GM23338 (cell line): ENCODE measurements at regions not wholly inside any gene's neighbourhood (a gene's known extent, or its start where the extent isn't known, plus 50 kb on each side); places are given as distances from the start of the nearest gene placed in this dataset.

Experiments
- ATAC-seq: fragments of 200-7000 bp; cut with Tn5 transposase; 3 replicates; pipeline ENCODE4 v1.9.1; 2020
- DNase-seq: peaks from one replicate; pipeline ENCODE4 v3.0.0-alpha.2; 2015; ENCODE audit warnings: low spot score
- H2AFZ ChIP-seq: fragments of 200-600 bp; sonication (generic); 2 replicates; pipeline ENCODE4 v1.8.0; 2016; ENCODE audit warnings: antibody characterized with exemption, mild to moderate bottlenecking, moderate library complexity
- H3F3A ChIP-seq: fragments of 200-600 bp; sonication (generic); replicated peaks from 2 replicates; pipeline ENCODE4 v1.8.0; 2017; ENCODE audit warnings: antibody characterized with exemption, mixed run types, low read depth
- H3K27ac ChIP-seq: fragments of 200-600 bp; sonication (generic); 2 replicates; pipeline ENCODE4 v1.6.1; 2016; ENCODE audit warnings: low read depth
- H3K27me3 ChIP-seq: fragments of 200-600 bp; sonication (generic); 2 replicates; pipeline ENCODE4 v1.8.0; 2016; ENCODE audit warnings: mild to moderate bottlenecking, mixed run types, moderate library complexity; ENCODE audit not compliant: insufficient read depth
- H3K36me3 ChIP-seq: fragments of 200-600 bp; sonication (generic); 2 replicates; pipeline ENCODE4 v1.8.0; 2016; ENCODE audit warnings: mild to moderate bottlenecking; ENCODE audit not compliant: insufficient read depth
- H3K4me1 ChIP-seq: fragments of 200-600 bp; sonication (generic); 2 replicates; pipeline ENCODE4 v1.8.0; 2016; ENCODE audit warnings: mild to moderate bottlenecking, moderate library complexity; ENCODE audit not compliant: insufficient read depth
- H3K4me2 ChIP-seq: fragments of 200-600 bp; sonication (generic); 2 replicates; pipeline ENCODE4 v1.7.1; 2017; ENCODE audit warnings: mixed run types
- H3K4me3 ChIP-seq: fragments of 200-600 bp; sonication (generic); 2 replicates; pipeline ENCODE4 v1.6.1; 2016; ENCODE audit warnings: mixed run types
- H3K79me2 ChIP-seq: fragments of 200-600 bp; sonication (generic); replicated peaks from 2 replicates; pipeline ENCODE4 v1.8.0; 2017; ENCODE audit warnings: mild to moderate bottlenecking; ENCODE audit not compliant: insufficient read depth
- H3K9me2 ChIP-seq: fragments of 200-600 bp; sonication (generic); 2 replicates; pipeline ENCODE4 v1.8.0; 2017; ENCODE audit not compliant: insufficient read depth
- H4K20me1 ChIP-seq: fragments of 200-600 bp; sonication (generic); replicated peaks from 2 replicates; pipeline ENCODE4 v1.8.0; 2017; ENCODE audit warnings: mild to moderate bottlenecking; ENCODE audit not compliant: insufficient read depth
- H3K27ac Mint-ChIP-seq: 2 replicates; pipeline ENCODE4 v1.8.0; 2020; ENCODE audit warnings: inconsistent platforms, mild to moderate bottlenecking, moderate library complexity, mixed read lengths
- H3K27me3 Mint-ChIP-seq: 3 replicates; pipeline ENCODE4 v1.8.0; 2022; ENCODE audit warnings: low read depth, mild to moderate bottlenecking, moderate library complexity, mixed read lengths, inconsistent platforms; ENCODE audit not compliant: insufficient read depth, poor library complexity
- H3K36me3 Mint-ChIP-seq: 3 replicates; pipeline ENCODE4 v1.8.0; 2021; ENCODE audit warnings: low read depth, mild to moderate bottlenecking, inconsistent platforms, moderate library complexity, mixed read lengths
- H3K4me1 Mint-ChIP-seq: 3 replicates; pipeline ENCODE4 v1.8.0; 2020; ENCODE audit warnings: mild to moderate bottlenecking, inconsistent platforms, mixed read lengths
- H3K4me3 Mint-ChIP-seq: 3 replicates; pipeline ENCODE4 v1.8.0; 2021; ENCODE audit warnings: moderate library complexity, mild to moderate bottlenecking, inconsistent platforms, mixed read lengths
- H3K9me3 Mint-ChIP-seq: 3 replicates; pipeline ENCODE4 v1.8.0; 2020; ENCODE audit warnings: moderate library complexity, mild to moderate bottlenecking, inconsistent platforms, mixed read lengths
- EZH2 ChIP-seq: fragments of 200-600 bp; sonication (generic); IDR thresholded peaks from one replicate; pipeline ENCODE4 v1.8.0; 2017; ENCODE audit warnings: antibody characterized with exemption, mild to moderate bottlenecking, low read depth; ENCODE audit not compliant: unreplicated experiment
- EZH2phosphoT487 ChIP-seq: fragments of 200-600 bp; sonication (generic); IDR thresholded peaks from one replicate; pipeline ENCODE4 v1.8.1; 2018; ENCODE audit warnings: antibody characterized with exemption; ENCODE audit not compliant: unreplicated experiment
- JUNB ChIP-seq: IDR thresholded peaks from one replicate; pipeline ENCODE4 v1.6.1; 2016; ENCODE audit warnings: antibody characterized with exemption; ENCODE audit not compliant: unreplicated experiment
- POLR2AphosphoS5 ChIP-seq: IDR thresholded peaks from 2 replicates; pipeline ENCODE4 v1.6.1; 2016; ENCODE audit warnings: antibody characterized with exemption, low read depth
- STAT1 ChIP-seq: IDR thresholded peaks from one replicate; pipeline ENCODE4 v1.6.1; 2016; ENCODE audit warnings: antibody characterized with exemption; ENCODE audit not compliant: unreplicated experiment
- ZNF114 ChIP-seq: fragments of 250-450 bp; sonication (Bioruptor Pico); IDR thresholded peaks from 2 replicates; pipeline ENCODE4 v1.5.0; 2020; ENCODE audit warnings: mild to moderate bottlenecking, moderate library complexity
- ZNF331 ChIP-seq: fragments of 250-450 bp; sonication (Bioruptor Pico); IDR thresholded peaks from 2 replicates; pipeline ENCODE4 v1.5.0; 2020; ENCODE audit warnings: low read depth, mild to moderate bottlenecking, moderate library complexity
- TF ChIP-seq, protein P1 (sequence below), 2 experiments: fragments of 200-600 bp in 1 of 2; sonication (generic) in 1 of 2; conservative IDR thresholded peaks; 2 replicates each; pipeline versions ENCODE4 v1.5.1 to v1.6.1; 2016 to 2017; ENCODE audit warnings: antibody characterized with exemption in 2 of 2, low read depth in 2 of 2, mild to moderate bottlenecking in 2 of 2, moderate library complexity in 1 of 2
- TF ChIP-seq, protein P2 (sequence below): IDR thresholded peaks from 2 replicates; pipeline ENCODE4 v1.6.1; 2016; ENCODE audit warnings: antibody characterized with exemption
- TF ChIP-seq, protein P3 (sequence below): fragments of 250-450 bp; sonication (Bioruptor Pico); IDR thresholded peaks from 2 replicates; pipeline ENCODE4 v1.5.0; 2020; ENCODE audit warnings: mild to moderate bottlenecking, moderate library complexity

DNA sequence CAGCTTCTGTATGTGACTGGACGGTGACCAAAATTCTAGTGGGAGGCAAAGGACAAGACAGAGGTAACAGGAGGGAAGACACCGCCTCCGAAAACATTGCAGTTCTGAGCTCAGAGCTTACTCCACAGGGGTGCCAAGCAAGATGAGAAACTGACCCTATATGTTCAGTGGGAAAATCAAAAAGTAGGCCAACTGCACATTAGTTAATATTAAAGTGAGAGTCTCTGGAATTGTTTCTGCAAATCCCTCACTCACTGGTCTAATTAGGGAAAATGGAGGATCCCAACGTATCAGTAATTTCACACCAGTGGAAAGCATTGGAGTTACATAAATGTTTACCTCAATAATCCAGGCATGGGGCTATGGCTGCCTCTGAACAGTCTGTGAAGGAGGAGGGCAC lies 313.3 kb upstream of the KCNH8 start:
- no peak overlapping the region for H3K4me3 ChIP-seq
- no peaks in the 10 kb centered on the region for H4K20me1 ChIP-seq
- DNase-seq (no peak), ATAC-seq (no peak)
- no peaks in the 10 kb centered on the region for H3K36me3 Mint-ChIP-seq
- no peak for TF ChIP-seq STAT1
- TF ChIP-seq EZH2: no peak
- TF ChIP-seq JUNB: no peak
- TF ChIP-seq, protein P1, sequence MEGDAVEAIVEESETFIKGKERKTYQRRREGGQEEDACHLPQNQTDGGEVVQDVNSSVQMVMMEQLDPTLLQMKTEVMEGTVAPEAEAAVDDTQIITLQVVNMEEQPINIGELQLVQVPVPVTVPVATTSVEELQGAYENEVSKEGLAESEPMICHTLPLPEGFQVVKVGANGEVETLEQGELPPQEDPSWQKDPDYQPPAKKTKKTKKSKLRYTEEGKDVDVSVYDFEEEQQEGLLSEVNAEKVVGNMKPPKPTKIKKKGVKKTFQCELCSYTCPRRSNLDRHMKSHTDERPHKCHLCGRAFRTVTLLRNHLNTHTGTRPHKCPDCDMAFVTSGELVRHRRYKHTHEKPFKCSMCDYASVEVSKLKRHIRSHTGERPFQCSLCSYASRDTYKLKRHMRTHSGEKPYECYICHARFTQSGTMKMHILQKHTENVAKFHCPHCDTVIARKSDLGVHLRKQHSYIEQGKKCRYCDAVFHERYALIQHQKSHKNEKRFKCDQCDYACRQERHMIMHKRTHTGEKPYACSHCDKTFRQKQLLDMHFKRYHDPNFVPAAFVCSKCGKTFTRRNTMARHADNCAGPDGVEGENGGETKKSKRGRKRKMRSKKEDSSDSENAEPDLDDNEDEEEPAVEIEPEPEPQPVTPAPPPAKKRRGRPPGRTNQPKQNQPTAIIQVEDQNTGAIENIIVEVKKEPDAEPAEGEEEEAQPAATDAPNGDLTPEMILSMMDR (conservative IDR thresholded peaks at IDR 0.05; ENCODE audit: low read depth in 2 of 2): no peak
- H2AFZ ChIP-seq: no peak overlapping the region
- H3K27me3 ChIP-seq: no peaks in the 10 kb centered on the region
- no peak overlapping the region for H3K4me3 Mint-ChIP-seq
- H3K4me1 ChIP-seq: no peaks in the 10 kb centered on the region
- H3K36me3 ChIP-seq: no peaks in the 10 kb centered on the region
- no peaks in the 10 kb centered on the region for H3K27me3 Mint-ChIP-seq
- 0 out of 2 replicates have a peak, but pooled peaks cover 9% of the 10 kb centered on the region for H3K9me2 ChIP-seq
- H3K9me3 Mint-ChIP-seq: no peaks in the 10 kb centered on the region
- H3K27ac ChIP-seq: no peak overlapping the region
- peaks cover 18% of the 10 kb centered on the region for H3K4me1 Mint-ChIP-seq
- no peaks in the 10 kb centered on the region for H3F3A ChIP-seq
- no peaks in the 10 kb centered on the region for H3K79me2 ChIP-seq
- no peak overlapping the region for H3K27ac Mint-ChIP-seq
- H3K4me2 ChIP-seq: no peak overlapping the region

DNA sequence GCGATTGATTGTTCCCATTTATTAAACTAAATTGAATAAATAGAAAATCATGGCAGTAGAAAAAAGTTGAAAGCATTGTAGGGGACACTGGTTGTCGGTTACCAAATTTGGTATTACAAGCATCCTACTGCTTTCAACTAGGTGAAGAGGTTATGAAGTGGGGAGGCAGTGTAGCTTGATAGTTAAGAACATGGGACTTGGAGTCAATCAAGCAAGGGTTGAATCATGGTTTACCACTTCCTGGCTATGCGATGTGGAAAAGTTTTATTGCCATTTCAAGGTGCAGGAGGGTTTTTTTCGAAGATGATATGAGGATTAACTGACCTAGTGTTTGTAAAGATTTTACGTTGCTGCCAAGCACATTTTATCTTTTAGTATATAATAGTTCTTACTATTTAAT lies 318.2 kb upstream of the KCNH8 start:
- no peaks in the 10 kb centered on the region for H4K20me1 ChIP-seq
- no peaks in the 10 kb centered on the region for H3K27me3 ChIP-seq
- no peak overlapping the region for H3K27ac ChIP-seq
- 0 out of 2 replicates have a peak, but pooled peaks cover 4% of the 10 kb centered on the region for H3F3A ChIP-seq
- no peaks in the 10 kb centered on the region for H3K79me2 ChIP-seq
- Mint-ChIP-seq H3K4me3 (no peak overlapping the region), H3K27me3 (no peaks in the 10 kb centered on the region), H3K36me3 (no peaks in the 10 kb centered on the region), H3K4me1 (no peaks in the 10 kb centered on the region), H3K9me3 (no peaks in the 10 kb centered on the region), H3K27ac (no peak overlapping the region)
- H3K4me1 ChIP-seq: 0 out of 2 replicates have a peak, but pooled peaks cover 5% of the 10 kb centered on the region
- no peaks in the 10 kb centered on the region for H3K36me3 ChIP-seq
- no peak overlapping the region for H2AFZ ChIP-seq
- H3K9me2 ChIP-seq: 0 out of 2 replicates have a peak, but pooled peaks cover 5% of the 10 kb centered on the region
- no peak for ATAC-seq
- no peak overlapping the region for H3K4me2 ChIP-seq
- H3K4me3 ChIP-seq: no peak overlapping the region
- DNase-seq: no peak
- TF ChIP-seq, protein P1 (conservative IDR thresholded peaks at IDR 0.05; ENCODE audit: low read depth in 2 of 2): no peak
- TF ChIP-seq POLR2AphosphoS5 (no peak), ZNF331 (CRISPR knock-in tag) (no peak), EZH2phosphoT487 (no peak), ZNF114 (CRISPR knock-in tag) (no peak), STAT1 (no peak)
- TF ChIP-seq, protein P2, sequence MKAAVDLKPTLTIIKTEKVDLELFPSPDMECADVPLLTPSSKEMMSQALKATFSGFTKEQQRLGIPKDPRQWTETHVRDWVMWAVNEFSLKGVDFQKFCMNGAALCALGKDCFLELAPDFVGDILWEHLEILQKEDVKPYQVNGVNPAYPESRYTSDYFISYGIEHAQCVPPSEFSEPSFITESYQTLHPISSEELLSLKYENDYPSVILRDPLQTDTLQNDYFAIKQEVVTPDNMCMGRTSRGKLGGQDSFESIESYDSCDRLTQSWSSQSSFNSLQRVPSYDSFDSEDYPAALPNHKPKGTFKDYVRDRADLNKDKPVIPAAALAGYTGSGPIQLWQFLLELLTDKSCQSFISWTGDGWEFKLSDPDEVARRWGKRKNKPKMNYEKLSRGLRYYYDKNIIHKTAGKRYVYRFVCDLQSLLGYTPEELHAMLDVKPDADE: no peak
- TF ChIP-seq, protein P3, sequence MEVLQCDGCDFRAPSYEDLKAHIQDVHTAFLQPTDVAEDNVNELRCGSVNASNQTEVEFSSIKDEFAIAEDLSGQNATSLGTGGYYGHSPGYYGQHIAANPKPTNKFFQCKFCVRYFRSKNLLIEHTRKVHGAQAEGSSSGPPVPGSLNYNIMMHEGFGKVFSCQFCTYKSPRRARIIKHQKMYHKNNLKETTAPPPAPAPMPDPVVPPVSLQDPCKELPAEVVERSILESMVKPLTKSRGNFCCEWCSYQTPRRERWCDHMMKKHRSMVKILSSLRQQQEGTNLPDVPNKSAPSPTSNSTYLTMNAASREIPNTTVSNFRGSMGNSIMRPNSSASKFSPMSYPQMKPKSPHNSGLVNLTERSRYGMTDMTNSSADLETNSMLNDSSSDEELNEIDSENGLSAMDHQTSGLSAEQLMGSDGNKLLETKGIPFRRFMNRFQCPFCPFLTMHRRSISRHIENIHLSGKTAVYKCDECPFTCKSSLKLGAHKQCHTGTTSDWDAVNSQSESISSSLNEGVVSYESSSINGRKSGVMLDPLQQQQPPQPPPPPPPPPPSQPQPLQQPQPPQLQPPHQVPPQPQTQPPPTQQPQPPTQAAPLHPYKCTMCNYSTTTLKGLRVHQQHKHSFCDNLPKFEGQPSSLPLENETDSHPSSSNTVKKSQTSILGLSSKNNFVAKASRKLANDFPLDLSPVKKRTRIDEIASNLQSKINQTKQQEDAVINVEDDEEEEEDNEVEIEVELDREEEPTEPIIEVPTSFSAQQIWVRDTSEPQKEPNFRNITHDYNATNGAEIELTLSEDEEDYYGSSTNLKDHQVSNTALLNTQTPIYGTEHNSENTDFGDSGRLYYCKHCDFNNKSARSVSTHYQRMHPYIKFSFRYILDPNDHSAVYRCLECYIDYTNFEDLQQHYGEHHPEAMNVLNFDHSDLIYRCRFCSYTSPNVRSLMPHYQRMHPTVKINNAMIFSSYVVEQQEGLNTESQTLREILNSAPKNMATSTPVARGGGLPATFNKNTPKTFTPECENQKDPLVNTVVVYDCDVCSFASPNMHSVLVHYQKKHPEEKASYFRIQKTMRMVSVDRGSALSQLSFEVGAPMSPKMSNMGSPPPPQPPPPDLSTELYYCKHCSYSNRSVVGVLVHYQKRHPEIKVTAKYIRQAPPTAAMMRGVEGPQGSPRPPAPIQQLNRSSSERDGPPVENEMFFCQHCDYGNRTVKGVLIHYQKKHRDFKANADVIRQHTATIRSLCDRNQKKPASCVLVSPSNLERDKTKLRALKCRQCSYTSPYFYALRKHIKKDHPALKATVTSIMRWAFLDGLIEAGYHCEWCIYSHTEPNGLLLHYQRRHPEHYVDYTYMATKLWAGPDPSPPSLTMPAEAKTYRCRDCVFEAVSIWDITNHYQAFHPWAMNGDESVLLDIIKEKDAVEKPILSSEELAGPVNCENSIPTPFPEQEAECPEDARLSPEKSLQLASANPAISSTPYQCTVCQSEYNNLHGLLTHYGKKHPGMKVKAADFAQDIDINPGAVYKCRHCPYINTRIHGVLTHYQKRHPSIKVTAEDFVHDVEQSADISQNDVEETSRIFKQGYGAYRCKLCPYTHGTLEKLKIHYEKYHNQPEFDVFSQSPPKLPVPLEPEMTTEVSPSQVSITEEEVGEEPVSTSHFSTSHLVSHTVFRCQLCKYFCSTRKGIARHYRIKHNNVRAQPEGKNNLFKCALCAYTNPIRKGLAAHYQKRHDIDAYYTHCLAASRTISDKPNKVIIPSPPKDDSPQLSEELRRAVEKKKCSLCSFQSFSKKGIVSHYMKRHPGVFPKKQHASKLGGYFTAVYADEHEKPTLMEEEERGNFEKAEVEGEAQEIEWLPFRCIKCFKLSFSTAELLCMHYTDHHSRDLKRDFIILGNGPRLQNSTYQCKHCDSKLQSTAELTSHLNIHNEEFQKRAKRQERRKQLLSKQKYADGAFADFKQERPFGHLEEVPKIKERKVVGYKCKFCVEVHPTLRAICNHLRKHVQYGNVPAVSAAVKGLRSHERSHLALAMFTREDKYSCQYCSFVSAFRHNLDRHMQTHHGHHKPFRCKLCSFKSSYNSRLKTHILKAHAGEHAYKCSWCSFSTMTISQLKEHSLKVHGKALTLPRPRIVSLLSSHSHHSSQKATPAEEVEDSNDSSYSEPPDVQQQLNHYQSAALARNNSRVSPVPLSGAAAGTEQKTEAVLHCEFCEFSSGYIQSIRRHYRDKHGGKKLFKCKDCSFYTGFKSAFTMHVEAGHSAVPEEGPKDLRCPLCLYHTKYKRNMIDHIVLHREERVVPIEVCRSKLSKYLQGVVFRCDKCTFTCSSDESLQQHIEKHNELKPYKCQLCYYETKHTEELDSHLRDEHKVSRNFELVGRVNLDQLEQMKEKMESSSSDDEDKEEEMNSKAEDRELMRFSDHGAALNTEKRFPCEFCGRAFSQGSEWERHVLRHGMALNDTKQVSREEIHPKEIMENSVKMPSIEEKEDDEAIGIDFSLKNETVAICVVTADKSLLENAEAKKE: no peak
